ENCODE measurements at regions not wholly inside any gene's neighbourhood (a gene's known extent, or its start where the extent isn't known, plus 50 kb on each side); places are given as distances from the start of the nearest gene placed in this dataset.
"Not testable (repeated sequence)": the region's sequence is repeated elsewhere in the genome, so short reads cannot be mapped to it uniquely, and the experiment has no call there.

- DNase-seq, result no peak
Measured at GRCh38 chr9:135299239-135299590, 180.4 kb upstream of the PPP1R26 start.

- no peak for DNase-seq
Measured at GRCh38 chr9:135299651-135300345, 179.8 kb upstream of the PPP1R26 start.

GRCh38 chr9:135300346-135301141, 179.0 kb upstream of the PPP1R26 start:
- peak; percentile 25 for DNase-seq

GRCh38 chr9:135301271-135302263, 178.0 kb upstream of the PPP1R26 start:
- no peak for DNase-seq

GRCh38 chr9:135302329-135303279, 177.0 kb upstream of the PPP1R26 start:
- no peak for DNase-seq

GRCh38 chr9:135303280-135303647, 176.3 kb upstream of the PPP1R26 start:
- no peak for DNase-seq

GRCh38 chr9:135303865-135304499, 175.6 kb upstream of the PPP1R26 start:
- DNase-seq, result no peak

GRCh38 chr9:135304886-135305285, 174.7 kb upstream of the PPP1R26 start:
- no peak for DNase-seq

GRCh38 chr9:135305546-135306180, 173.9 kb upstream of the PPP1R26 start:
- DNase-seq, result no peak

- DNase-seq, result no peak
Measured at GRCh38 chr9:135306699-135307098, 172.9 kb upstream of the PPP1R26 start.

- peak; percentile 69 for DNase-seq
Measured at GRCh38 chr9:135307300-135307699, 172.3 kb upstream of the PPP1R26 start.

GRCh38 chr9:135307919-135308318, 171.7 kb upstream of the PPP1R26 start:
- not testable (repeated sequence) for DNase-seq

GRCh38 chr9:135308821-135309762, 170.5 kb upstream of the PPP1R26 start:
- DNase-seq, result no peak

- DNase-seq, result no peak
Measured at GRCh38 chr9:135309763-135310125, 169.8 kb upstream of the PPP1R26 start.

GRCh38 chr9:135310134-135310533, 169.4 kb upstream of the PPP1R26 start:
- DNase-seq, result no peak

GRCh38 chr9:135315572-135315971, 164.0 kb upstream of the PPP1R26 start:
- DNase-seq, result no peak

- DNase-seq, result no peak
Measured at GRCh38 chr9:135320331-135320730, 159.3 kb upstream of the PPP1R26 start.

GRCh38 chr9:135320943-135321342, 158.6 kb upstream of the PPP1R26 start:
- no peak for DNase-seq

- DNase-seq, result no peak
Measured at GRCh38 chr9:135321580-135321979, 158.0 kb upstream of the PPP1R26 start.

- DNase-seq, result no peak
Measured at GRCh38 chr9:135324329-135324728, 155.3 kb upstream of the PPP1R26 start.
